Endodermal cell (in vitro differentiated cells): ENCODE measurements at regions not wholly inside any gene's neighbourhood (a gene's known extent, or its start where the extent isn't known, plus 50 kb on each side); places are given as distances from the start of the nearest gene placed in this dataset.

Experiments
- DNase-seq: peaks from one replicate; pipeline ENCODE4 v3.0.0-alpha.2; 2017
- H3K27ac ChIP-seq: 2 replicates; pipeline ENCODE4 v1.5.1; 2013; ENCODE audit warnings: mild to moderate bottlenecking, low read depth, low read length, moderate library complexity
- H3K27me3 ChIP-seq: 2 replicates; pipeline ENCODE4 v1.6.1; 2013; ENCODE audit warnings: mild to moderate bottlenecking, low read length, moderate library complexity; ENCODE audit not compliant: insufficient read depth, control insufficient read depth, poor library complexity, severe bottlenecking
- H3K36me3 ChIP-seq: 2 replicates; pipeline ENCODE4 v1.7.0; 2013; ENCODE audit warnings: mild to moderate bottlenecking, low read length, moderate library complexity; ENCODE audit not compliant: control insufficient read depth, insufficient read depth
- H3K4me1 ChIP-seq: one replicate; pipeline ENCODE4 v1.7.0; 2013; ENCODE audit warnings: low read length; ENCODE audit not compliant: control insufficient read depth, insufficient read depth
- H3K4me3 ChIP-seq: 2 replicates; pipeline ENCODE4 v1.5.1; 2013; ENCODE audit warnings: mild to moderate bottlenecking, low read length, moderate library complexity
- H3K9ac ChIP-seq: 2 replicates; pipeline ENCODE4 v1.6.1; 2013; ENCODE audit warnings: mild to moderate bottlenecking, low read length, moderate library complexity; ENCODE audit not compliant: poor library complexity, severe bottlenecking; ENCODE audit errors: extremely low read depth
- H3K9me3 ChIP-seq: 2 replicates; pipeline ENCODE4 v1.6.1; 2013; ENCODE audit warnings: mild to moderate bottlenecking, low read length, moderate library complexity; ENCODE audit not compliant: control insufficient read depth
- H3K27ac Mint-ChIP-seq: 2 replicates; pipeline ENCODE4 v1.8.0; 2020; ENCODE audit warnings: mixed read lengths
- H3K27me3 Mint-ChIP-seq: 2 replicates; pipeline ENCODE4 v1.8.0; 2021; ENCODE audit warnings: mild to moderate bottlenecking, mixed read lengths; ENCODE audit not compliant: insufficient read depth
- H3K36me3 Mint-ChIP-seq: 2 replicates; pipeline ENCODE4 v1.8.0; 2020; ENCODE audit warnings: low read depth, mixed read lengths
- H3K4me1 Mint-ChIP-seq: 2 replicates; pipeline ENCODE4 v1.8.0; 2020; ENCODE audit warnings: mixed read lengths
- H3K4me3 Mint-ChIP-seq: 2 replicates; pipeline ENCODE4 v1.8.0; 2020; ENCODE audit warnings: mild to moderate bottlenecking, moderate library complexity, mixed read lengths
- H3K9me3 Mint-ChIP-seq: 2 replicates; pipeline ENCODE4 v1.8.0; 2020; ENCODE audit warnings: mild to moderate bottlenecking, mixed read lengths
- CTCF ChIP-seq: fragments of 200-600 bp; sonication (generic); conservative IDR thresholded peaks from 2 replicates; pipeline ENCODE4 v1.5.0; 2021; ENCODE audit warnings: antibody characterized with exemption, mild to moderate bottlenecking
- WGBS, 2 experiments: methylation state at CpG; one replicate each; pipeline versions ENCODE4 v1.1.5 to v1.1.7; 2013; ENCODE audit warnings: missing lambda C conversion rate in 2 of 2, mixed read lengths in 1 of 2; ENCODE audit not compliant: insufficient coverage in 1 of 2, insufficient read length in 1 of 2; 5-methylcytosine and 5-hydroxymethylcytosine counted together

DNA sequence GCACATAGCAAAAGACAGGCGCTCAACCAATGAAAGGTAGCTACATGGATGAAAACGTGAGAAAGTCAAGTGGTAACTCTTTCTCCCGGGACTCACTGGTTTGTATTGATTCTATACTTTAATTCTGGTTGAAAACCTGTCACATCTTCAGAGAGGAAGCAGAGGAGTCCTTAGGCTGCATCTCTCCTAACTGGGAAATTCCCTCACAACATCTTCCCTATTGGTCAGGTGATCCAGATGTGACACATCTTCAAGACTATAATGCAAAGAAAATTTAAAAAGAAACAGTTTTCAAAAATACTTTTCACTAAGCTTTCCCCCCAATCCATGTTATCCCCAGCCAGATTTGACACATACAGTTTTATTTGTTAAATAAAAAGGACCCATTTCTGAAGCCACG is 62.7 kb upstream of the RCN1 start:
- Histone ChIP-seq H3K4me1 (no peaks in the 10 kb centered on the region), H3K27me3 (peaks cover 4% of the 10 kb centered on the region), H3K9ac (no peak overlapping the region), H3K36me3 (no peaks in the 10 kb centered on the region), H3K27ac (no peak overlapping the region), H3K9me3 (no peaks in the 10 kb centered on the region), H3K4me3 (no peak overlapping the region)
- Mint-ChIP-seq H3K27me3 (no peaks in the 10 kb centered on the region), H3K36me3 (no peaks in the 10 kb centered on the region), H3K27ac (no peak overlapping the region), H3K4me3 (no peak overlapping the region), H3K9me3 (no peaks in the 10 kb centered on the region), H3K4me1 (no peaks in the 10 kb centered on the region)
- WGBS, 2 experiments, result 82 to 83% methylated on average over 1 to 4 of the region's 4 CpGs
- DNase-seq, result no peak
- no peak for TF ChIP-seq CTCF

GRCh38 chr11:32026766-32027165 is 64.1 kb upstream of the RCN1 start:
- Histone ChIP-seq H3K27ac (no peak overlapping the region), H3K9ac (no peak overlapping the region), H3K4me1 (no peaks in the 10 kb centered on the region), H3K9me3 (no peaks in the 10 kb centered on the region), H3K27me3 (no peaks in the 10 kb centered on the region), H3K36me3 (no peaks in the 10 kb centered on the region), H3K4me3 (no peak overlapping the region)
- TF ChIP-seq CTCF, result no peak
- DNase-seq, result no peak
- Mint-ChIP-seq H3K4me3 (no peak overlapping the region), H3K9me3 (no peaks in the 10 kb centered on the region), H3K36me3 (no peaks in the 10 kb centered on the region), H3K27me3 (no peaks in the 10 kb centered on the region), H3K4me1 (no peaks in the 10 kb centered on the region), H3K27ac (no peak overlapping the region)
- 100% methylated on average over 1 of the region's 2 CpGs; no CpG with 5 or more reads in 1 of the 2 experiments for WGBS, 2 experiments

- no peak overlapping the region for H3K27ac ChIP-seq
- H3K4me1 ChIP-seq, result no peaks in the 10 kb centered on the region
- H3K36me3 ChIP-seq, result no peaks in the 10 kb centered on the region
- H3K9me3 ChIP-seq, result no peaks in the 10 kb centered on the region
- H3K27ac Mint-ChIP-seq, result no peak overlapping the region
- no peaks in the 10 kb centered on the region for H3K36me3 Mint-ChIP-seq
- 90% methylated on average over 2 of the region's 2 CpGs; no CpG with 5 or more reads in 1 of the 2 experiments for WGBS, 2 experiments
- no peaks in the 10 kb centered on the region for H3K4me1 Mint-ChIP-seq
- H3K27me3 ChIP-seq, result no peaks in the 10 kb centered on the region
- no peak for DNase-seq
- H3K4me3 ChIP-seq, result no peak overlapping the region
- no peak overlapping the region for H3K4me3 Mint-ChIP-seq
- TF ChIP-seq CTCF, result no peak
- H3K9me3 Mint-ChIP-seq, result no peaks in the 10 kb centered on the region
- H3K27me3 Mint-ChIP-seq, result no peaks in the 10 kb centered on the region
- no peak overlapping the region for H3K9ac ChIP-seq
Measured at GRCh38 chr11:32024948-32025347, 65.9 kb upstream of the RCN1 start.
